ENCODE measurements at regions not wholly inside any gene's neighbourhood (a gene's known extent, or its start where the extent isn't known, plus 50 kb on each side); places are given as distances from the start of the nearest gene placed in this dataset.

GRCh38 chr2:198414976-198415375 lies 610.6 kb downstream of the PLCL1 start:
- no peak for DNase-seq
- H3K4me3 Mint-ChIP-seq, result no peak overlapping the region
- H3K36me3 Mint-ChIP-seq, result no peaks in the 10 kb centered on the region
- H3K4me1 Mint-ChIP-seq, result no peaks in the 10 kb centered on the region
- H3K9me3 Mint-ChIP-seq, result no peaks in the 10 kb centered on the region
- CTCF ChIA-PET, result no interaction called here
- H3K27ac Mint-ChIP-seq, result no peak overlapping the region
- peaks cover 4% of the 10 kb centered on the region for H3K27me3 Mint-ChIP-seq

- CTCF ChIA-PET, result no interaction called here
- no peak overlapping the region for H3K4me3 Mint-ChIP-seq
- no peaks in the 10 kb centered on the region for H3K27me3 Mint-ChIP-seq
- H3K36me3 Mint-ChIP-seq, result no peaks in the 10 kb centered on the region
- no peak overlapping the region for H3K27ac Mint-ChIP-seq
- no peaks in the 10 kb centered on the region for H3K9me3 Mint-ChIP-seq
- no peak for DNase-seq
- no peaks in the 10 kb centered on the region for H3K4me1 Mint-ChIP-seq
Measured at GRCh38 chr2:198411936-198412335, 607.5 kb downstream of the PLCL1 start.

DNA sequence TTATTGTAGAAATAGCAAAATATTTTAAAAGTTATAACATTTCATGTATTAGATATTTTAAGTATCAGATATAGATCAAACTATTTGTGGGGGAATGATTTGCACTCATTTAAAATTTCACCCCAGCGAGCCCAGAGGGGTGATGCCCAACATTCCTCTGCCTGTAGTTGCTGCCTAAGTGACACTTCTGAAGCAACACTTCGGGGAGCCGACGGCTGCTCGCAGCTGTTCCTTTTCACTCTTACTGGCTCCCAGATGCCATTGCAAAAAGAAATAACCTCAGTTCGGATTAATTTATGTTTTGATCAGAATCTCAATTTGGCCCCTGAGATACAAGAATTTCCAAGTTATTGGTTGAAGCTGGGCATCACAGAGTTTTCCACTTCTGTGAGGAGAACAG lies 603.8 kb downstream of the PLCL1 start:
- CTCF ChIA-PET, result no interaction called here
- no peaks in the 10 kb centered on the region for H3K27me3 Mint-ChIP-seq
- no peaks in the 10 kb centered on the region for H3K4me1 Mint-ChIP-seq
- no peaks in the 10 kb centered on the region for H3K36me3 Mint-ChIP-seq
- no peak overlapping the region for H3K27ac Mint-ChIP-seq
- DNase-seq, result no peak
- no peak overlapping the region for H3K4me3 Mint-ChIP-seq
- no peaks in the 10 kb centered on the region for H3K9me3 Mint-ChIP-seq

DNA sequence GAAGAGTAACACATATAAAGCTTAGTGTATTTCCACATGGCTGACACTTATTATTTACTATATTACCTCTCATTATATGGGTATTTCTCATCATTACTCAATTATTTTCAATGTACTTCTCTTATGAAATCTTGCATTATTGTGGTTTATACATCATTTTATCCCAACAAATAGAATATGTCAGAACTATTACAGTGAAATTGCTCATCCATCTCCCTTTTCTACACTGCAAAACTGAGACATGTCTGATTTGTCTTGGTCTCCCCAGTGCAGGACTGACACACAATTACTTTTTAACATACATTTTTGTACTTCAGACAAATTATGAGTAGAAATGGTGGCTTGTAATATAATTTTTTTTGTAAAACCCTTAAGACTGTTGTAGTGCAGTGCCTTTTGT lies 600.9 kb downstream of the PLCL1 start:
- CTCF ChIA-PET, result no interaction called here
- Mint-ChIP-seq H3K4me3 (no peak overlapping the region), H3K4me1 (no peaks in the 10 kb centered on the region)

GRCh38 chr2:198401644-198402043 lies 597.3 kb downstream of the PLCL1 start:
- Mint-ChIP-seq H3K4me1 (no peaks in the 10 kb centered on the region), H3K9me3 (no peaks in the 10 kb centered on the region), H3K27ac (no peak overlapping the region), H3K36me3 (no peaks in the 10 kb centered on the region), H3K4me3 (no peak overlapping the region), H3K27me3 (no peaks in the 10 kb centered on the region)
- DNase-seq, result no peak
- CTCF ChIA-PET, result no interaction called here

More for the DNA sequence above, 600.9 kb downstream of the PLCL1 start:
- Mint-ChIP-seq H3K36me3 (no peaks in the 10 kb centered on the region), H3K9me3 (no peaks in the 10 kb centered on the region), H3K27ac (no peak overlapping the region), H3K27me3 (no peaks in the 10 kb centered on the region)
- no peak for DNase-seq

DNA sequence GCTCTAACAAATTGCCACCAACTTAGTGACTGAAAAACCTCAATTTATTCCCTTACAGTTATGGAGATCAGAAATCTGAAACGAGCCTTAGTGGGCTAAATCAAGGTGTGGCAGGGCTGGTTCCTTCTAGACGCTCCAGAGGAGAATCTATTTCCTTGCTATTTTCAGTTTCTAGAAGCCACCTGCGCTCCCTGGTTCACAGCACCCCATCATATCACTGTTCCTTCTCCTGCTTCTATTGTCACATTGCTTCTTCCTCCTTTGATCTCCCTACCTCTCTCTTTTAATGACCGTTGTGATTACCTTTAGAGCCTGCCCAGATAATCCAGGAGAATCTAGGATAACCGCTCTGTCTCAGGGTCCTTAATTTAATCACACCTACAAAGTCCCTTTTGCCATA lies 596.6 kb downstream of the PLCL1 start:
- CTCF ChIA-PET, result no interaction called here
- no peak for DNase-seq
- H3K4me3 Mint-ChIP-seq, result no peak overlapping the region

GRCh38 chr2:198394208-198394607 lies 589.8 kb downstream of the PLCL1 start:
- CTCF ChIA-PET, result no interaction called here
- Mint-ChIP-seq H3K36me3 (no peaks in the 10 kb centered on the region), H3K27ac (no peak overlapping the region), H3K4me3 (no peak overlapping the region), H3K4me1 (no peaks in the 10 kb centered on the region), H3K9me3 (no peaks in the 10 kb centered on the region), H3K27me3 (no peaks in the 10 kb centered on the region)
- DNase-seq, result no peak

More for the DNA sequence above, 596.6 kb downstream of the PLCL1 start:
- Mint-ChIP-seq H3K36me3 (no peaks in the 10 kb centered on the region), H3K27ac (no peak overlapping the region), H3K27me3 (no peaks in the 10 kb centered on the region), H3K9me3 (no peaks in the 10 kb centered on the region), H3K4me1 (no peaks in the 10 kb centered on the region)

- Mint-ChIP-seq H3K36me3 (no peaks in the 10 kb centered on the region), H3K4me1 (no peaks in the 10 kb centered on the region), H3K27ac (no peak overlapping the region), H3K27me3 (no peaks in the 10 kb centered on the region), H3K9me3 (no peaks in the 10 kb centered on the region), H3K4me3 (no peak overlapping the region)
- DNase-seq, result no peak
- CTCF ChIA-PET, result no interaction called here
Measured at GRCh38 chr2:198390670-198391069, 586.3 kb downstream of the PLCL1 start.

GRCh38 chr2:198387677-198388076 lies 583.3 kb downstream of the PLCL1 start:
- CTCF ChIA-PET, result no interaction called here
- H3K9me3 Mint-ChIP-seq, result no peaks in the 10 kb centered on the region
- no peaks in the 10 kb centered on the region for H3K4me1 Mint-ChIP-seq
- no peak for DNase-seq
- H3K27ac Mint-ChIP-seq, result no peak overlapping the region
- H3K27me3 Mint-ChIP-seq, result peaks cover 4% of the 10 kb centered on the region
- no peak overlapping the region for H3K4me3 Mint-ChIP-seq
- no peaks in the 10 kb centered on the region for H3K36me3 Mint-ChIP-seq

- Mint-ChIP-seq H3K4me1 (no peaks in the 10 kb centered on the region), H3K36me3 (no peaks in the 10 kb centered on the region), H3K9me3 (no peaks in the 10 kb centered on the region), H3K4me3 (no peak overlapping the region), H3K27ac (no peak overlapping the region), H3K27me3 (peaks cover 4% of the 10 kb centered on the region)
- CTCF ChIA-PET, result no interaction called here
- no peak for DNase-seq
Measured at GRCh38 chr2:198385856-198386255, 581.5 kb downstream of the PLCL1 start.

GRCh38 chr2:198385326-198385725 lies 580.9 kb downstream of the PLCL1 start:
- CTCF ChIA-PET, result no interaction called here
- Mint-ChIP-seq H3K27ac (no peak overlapping the region), H3K27me3 (peaks cover 4% of the 10 kb centered on the region), H3K36me3 (no peaks in the 10 kb centered on the region), H3K9me3 (no peaks in the 10 kb centered on the region), H3K4me1 (no peaks in the 10 kb centered on the region), H3K4me3 (no peak overlapping the region)
- DNase-seq, result no peak

DNA sequence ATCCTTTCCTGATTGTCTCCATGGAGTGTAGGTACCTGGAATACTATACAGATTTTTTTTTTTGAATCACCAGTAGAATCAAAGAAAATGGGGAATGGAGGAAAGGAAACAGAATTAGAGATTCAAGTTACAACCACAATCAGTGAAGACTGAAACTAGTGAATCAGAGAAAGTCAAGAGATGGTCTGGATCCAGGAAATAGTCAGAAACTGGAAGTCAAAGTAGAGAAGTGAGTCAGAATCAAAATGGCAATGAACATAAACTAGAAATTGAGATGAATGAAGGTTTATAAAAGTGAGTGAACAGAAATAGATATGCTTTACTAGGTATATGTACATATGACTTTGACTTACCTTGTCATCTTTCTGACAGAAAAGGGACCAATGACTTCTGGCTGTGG lies 579.0 kb downstream of the PLCL1 start:
- no peaks in the 10 kb centered on the region for H3K4me1 Mint-ChIP-seq
- DNase-seq, result no peak
- H3K36me3 Mint-ChIP-seq, result no peaks in the 10 kb centered on the region
- H3K9me3 Mint-ChIP-seq, result no peaks in the 10 kb centered on the region
- peaks cover 4% of the 10 kb centered on the region for H3K27me3 Mint-ChIP-seq
- H3K4me3 Mint-ChIP-seq, result no peak overlapping the region
- CTCF ChIA-PET, result no interaction called here
- H3K27ac Mint-ChIP-seq, result no peak overlapping the region

- Mint-ChIP-seq H3K4me3 (no peak overlapping the region), H3K27me3 (peaks cover 4% of the 10 kb centered on the region)
Measured at GRCh38 chr2:198382811-198383210, 578.4 kb downstream of the PLCL1 start.

GRCh38 chr2:198376677-198377076 lies 572.3 kb downstream of the PLCL1 start:
- no peak for DNase-seq
- Mint-ChIP-seq H3K4me1 (peaks cover 10% of the 10 kb centered on the region), H3K9me3 (no peaks in the 10 kb centered on the region), H3K36me3 (no peaks in the 10 kb centered on the region), H3K4me3 (no peak overlapping the region), H3K27me3 (peaks cover 30% of the 10 kb centered on the region), H3K27ac (no peak overlapping the region)
- CTCF ChIA-PET, result no interaction called here

More at GRCh38 chr2:198382811-198383210, 578.4 kb downstream of the PLCL1 start:
- H3K36me3 Mint-ChIP-seq, result no peaks in the 10 kb centered on the region
- no peak for DNase-seq
- H3K4me1 Mint-ChIP-seq, result no peaks in the 10 kb centered on the region
- CTCF ChIA-PET, result no interaction called here
- no peaks in the 10 kb centered on the region for H3K9me3 Mint-ChIP-seq
- no peak overlapping the region for H3K27ac Mint-ChIP-seq

DNA sequence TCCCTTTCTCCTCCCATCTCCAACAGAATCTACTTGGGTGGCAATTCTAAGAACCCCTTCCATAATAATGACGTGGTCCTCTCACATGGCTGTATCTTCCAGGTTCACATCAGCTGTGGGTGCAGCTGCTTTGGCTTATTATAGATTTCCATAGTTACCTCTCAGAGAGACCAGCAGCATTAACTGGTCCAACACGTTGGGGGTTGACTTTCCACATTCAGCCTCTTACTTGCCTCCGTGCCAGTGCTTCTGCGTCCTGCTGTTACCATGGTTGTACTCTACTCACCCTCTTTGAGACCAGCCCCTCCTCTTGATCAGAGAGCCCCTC lies 570.7 kb downstream of the PLCL1 start:
- Mint-ChIP-seq H3K4me3 (no peak overlapping the region), H3K4me1 (peaks cover 11% of the 10 kb centered on the region), H3K9me3 (no peaks in the 10 kb centered on the region), H3K27me3 (peaks cover 34% of the 10 kb centered on the region), H3K27ac (no peak overlapping the region), H3K36me3 (no peaks in the 10 kb centered on the region)
- CTCF ChIA-PET, result interaction anchor here (1.0 to 1.2 kb wide), 5 partner anchors 14 to 61 kb away, joined by 3 to 9 read pairs (median 3); no protein-coding TSS in a partner anchor
- DNase-seq, result no peak

- peaks cover 11% of the 10 kb centered on the region for H3K4me1 Mint-ChIP-seq
- no peaks in the 10 kb centered on the region for H3K9me3 Mint-ChIP-seq
- peaks cover 35% of the 10 kb centered on the region for H3K27me3 Mint-ChIP-seq
- no peak overlapping the region for H3K4me3 Mint-ChIP-seq
- DNase-seq, result peak; percentile 43
- CTCF ChIA-PET, result interaction anchor here (1.0 to 1.2 kb wide), 5 partner anchors 14 to 60 kb away, joined by 3 to 9 read pairs (median 3); no protein-coding TSS in a partner anchor
- no peaks in the 10 kb centered on the region for H3K36me3 Mint-ChIP-seq
- no peak overlapping the region for H3K27ac Mint-ChIP-seq
Measured at GRCh38 chr2:198374375-198375082, 570.1 kb downstream of the PLCL1 start.

Measured in activated naive CD4-positive, alpha-beta T cell treated with anti-CD3 and anti-CD28 coated beads, Interleukin-2, amount 10 ng/mL, durations not matched to agents 7 days and 5 days (primary cell).